Neural cell (in vitro differentiated cells): ENCODE measurements at regions not wholly inside any gene's neighbourhood (a gene's known extent, or its start where the extent isn't known, plus 50 kb on each side); places are given as distances from the start of the nearest gene placed in this dataset.

Source experiments
- H2AFZ ChIP-seq: fragments of 200-600, 300-800 bp; sonication (generic), shearing (Covaris generic); 2 replicates; pipeline ENCODE4 v1.6.0; 2014; ENCODE audit warnings: low read depth, mild to moderate bottlenecking, antibody characterized with exemption, low read length, moderate library complexity
- H3F3A ChIP-seq: fragments of 200-600 bp; shearing (Covaris generic); 2 replicates; pipeline ENCODE4 v1.6.1; 2016; ENCODE audit warnings: mild to moderate bottlenecking, moderate library complexity, mixed read lengths, antibody characterized with exemption, low read length; ENCODE audit not compliant: insufficient read depth, poor library complexity, severe bottlenecking
- H3K27ac ChIP-seq: fragments of 200-600, 300-800 bp; sonication (generic), shearing (Covaris generic); 2 replicates; pipeline ENCODE4 v1.5.1; 2014; ENCODE audit warnings: mild to moderate bottlenecking, low read length, moderate library complexity
- H3K27me3 ChIP-seq: fragments of 300-800, 200-600 bp; sonication (generic), shearing (Covaris generic); 2 replicates; pipeline ENCODE4 v1.6.0; 2014; ENCODE audit warnings: mild to moderate bottlenecking, low read depth, low read length, moderate library complexity; ENCODE audit not compliant: insufficient read depth
- H3K36me3 ChIP-seq: fragments of 300-800, 200-600 bp; sonication (generic), shearing (Covaris generic); 2 replicates; pipeline ENCODE4 v1.5.1; 2014; ENCODE audit warnings: mild to moderate bottlenecking, antibody characterized with exemption, low read length, moderate library complexity; ENCODE audit not compliant: insufficient read depth
- H3K4me2 ChIP-seq: fragments of 300-800, 200-600 bp; sonication (generic), shearing (Covaris generic); 2 replicates; pipeline ENCODE4 v1.6.0; 2014; ENCODE audit warnings: mild to moderate bottlenecking, low read length
- H3K4me3 ChIP-seq: fragments of 300-800, 200-600 bp; sonication (generic), shearing (Covaris generic); 2 replicates; pipeline ENCODE4 v1.5.1; 2014; ENCODE audit warnings: mild to moderate bottlenecking, low read length, moderate library complexity
- H3K79me2 ChIP-seq: fragments of 200-600 bp; shearing (Covaris generic); replicated peaks from 2 replicates; pipeline ENCODE4 v1.6.0; 2014; ENCODE audit warnings: mild to moderate bottlenecking, low read length, moderate library complexity; ENCODE audit not compliant: insufficient read depth
- H3K9ac ChIP-seq: fragments of 300-800, 200-600 bp; sonication (generic), shearing (Covaris generic); 2 replicates; pipeline ENCODE4 v1.6.1; 2016; ENCODE audit warnings: mild to moderate bottlenecking, low read length, mixed read lengths
- H3K9me2 ChIP-seq: fragments of 200-600 bp; shearing (Covaris generic); 2 replicates; pipeline ENCODE4 v1.6.1; 2016; ENCODE audit warnings: mild to moderate bottlenecking, low read length, mixed read lengths; ENCODE audit not compliant: insufficient read depth
- H3K9me3 ChIP-seq: fragments of 200-600, 300-800 bp; sonication (generic), shearing (Covaris generic); 2 replicates; pipeline ENCODE4 v1.6.1; 2016; ENCODE audit warnings: mild to moderate bottlenecking, mixed run types, low read length, moderate library complexity, mixed read lengths
- H4K20me1 ChIP-seq: fragments of 200-600 bp; shearing (Covaris generic); 2 replicates; pipeline ENCODE4 v1.6.1; 2016; ENCODE audit warnings: mild to moderate bottlenecking, mixed run types; ENCODE audit not compliant: insufficient read depth
- CTCF ChIP-seq: fragments of 450-650 bp; IDR thresholded peaks from 2 replicates; pipeline ENCODE4 v1.5.1; 2014; ENCODE audit warnings: antibody characterized with exemption, mild to moderate bottlenecking, moderate library complexity; ENCODE audit not compliant: poor library complexity, severe bottlenecking
- EP300 ChIP-seq: fragments of 450-650 bp; conservative IDR thresholded peaks from 2 replicates; pipeline ENCODE4 v1.6.1; 2014; ENCODE audit warnings: antibody characterized with exemption, mild to moderate bottlenecking, moderate library complexity; ENCODE audit not compliant: poor library complexity, severe bottlenecking
- EZH2 ChIP-seq: fragments of 200-600, 300-800 bp; shearing (Covaris generic), sonication (generic); IDR thresholded peaks from 2 replicates; pipeline ENCODE4 v1.6.1; 2014; ENCODE audit warnings: antibody characterized with exemption, low read length, borderline replicate concordance, mild to moderate bottlenecking; ENCODE audit not compliant: insufficient read depth, poor library complexity, severe bottlenecking
- MXI1 ChIP-seq: fragments of 450-650 bp; conservative IDR thresholded peaks from 2 replicates; pipeline ENCODE4 v1.6.1; 2014; ENCODE audit warnings: antibody characterized with exemption, mild to moderate bottlenecking; ENCODE audit not compliant: poor library complexity, severe bottlenecking
- POLR2AphosphoS5 ChIP-seq: IDR thresholded peaks from 2 replicates; pipeline ENCODE4 v1.6.1; 2012
- RAD21 ChIP-seq: fragments of 450-650 bp; conservative IDR thresholded peaks from 2 replicates; pipeline ENCODE4 v1.6.1; 2014; ENCODE audit warnings: antibody characterized with exemption, mild to moderate bottlenecking, moderate library complexity
- SMC3 ChIP-seq: fragments of 450-650 bp; conservative IDR thresholded peaks from 2 replicates; pipeline ENCODE4 v1.6.1; 2014; ENCODE audit warnings: antibody characterized with exemption, mild to moderate bottlenecking, moderate library complexity; ENCODE audit not compliant: poor library complexity
- TAF1 ChIP-seq: IDR thresholded peaks from 2 replicates; pipeline ENCODE4 v1.6.1; 2012; ENCODE audit warnings: low read depth
- TF ChIP-seq, protein P1 (sequence below): IDR thresholded peaks from 2 replicates; pipeline ENCODE4 v1.6.1; 2012; ENCODE audit warnings: borderline replicate concordance

GRCh38 chr9:708182-708550, 133.3 kb upstream of the DMRT1 start:
- Histone ChIP-seq H3K9me2 (no peaks in the 10 kb centered on the region), H3F3A (no peaks in the 10 kb centered on the region), H3K27ac (no peak overlapping the region), H3K79me2 (no peaks in the 10 kb centered on the region), H3K9ac (no peak overlapping the region), H3K4me3 (no peak overlapping the region), H3K9me3 (no peaks in the 10 kb centered on the region), H2AFZ (no peak overlapping the region), H3K36me3 (no peaks in the 10 kb centered on the region), H3K4me2 (no peak overlapping the region), H4K20me1 (no peaks in the 10 kb centered on the region), H3K27me3 (no peaks in the 10 kb centered on the region)
- TF ChIP-seq, protein P1, sequence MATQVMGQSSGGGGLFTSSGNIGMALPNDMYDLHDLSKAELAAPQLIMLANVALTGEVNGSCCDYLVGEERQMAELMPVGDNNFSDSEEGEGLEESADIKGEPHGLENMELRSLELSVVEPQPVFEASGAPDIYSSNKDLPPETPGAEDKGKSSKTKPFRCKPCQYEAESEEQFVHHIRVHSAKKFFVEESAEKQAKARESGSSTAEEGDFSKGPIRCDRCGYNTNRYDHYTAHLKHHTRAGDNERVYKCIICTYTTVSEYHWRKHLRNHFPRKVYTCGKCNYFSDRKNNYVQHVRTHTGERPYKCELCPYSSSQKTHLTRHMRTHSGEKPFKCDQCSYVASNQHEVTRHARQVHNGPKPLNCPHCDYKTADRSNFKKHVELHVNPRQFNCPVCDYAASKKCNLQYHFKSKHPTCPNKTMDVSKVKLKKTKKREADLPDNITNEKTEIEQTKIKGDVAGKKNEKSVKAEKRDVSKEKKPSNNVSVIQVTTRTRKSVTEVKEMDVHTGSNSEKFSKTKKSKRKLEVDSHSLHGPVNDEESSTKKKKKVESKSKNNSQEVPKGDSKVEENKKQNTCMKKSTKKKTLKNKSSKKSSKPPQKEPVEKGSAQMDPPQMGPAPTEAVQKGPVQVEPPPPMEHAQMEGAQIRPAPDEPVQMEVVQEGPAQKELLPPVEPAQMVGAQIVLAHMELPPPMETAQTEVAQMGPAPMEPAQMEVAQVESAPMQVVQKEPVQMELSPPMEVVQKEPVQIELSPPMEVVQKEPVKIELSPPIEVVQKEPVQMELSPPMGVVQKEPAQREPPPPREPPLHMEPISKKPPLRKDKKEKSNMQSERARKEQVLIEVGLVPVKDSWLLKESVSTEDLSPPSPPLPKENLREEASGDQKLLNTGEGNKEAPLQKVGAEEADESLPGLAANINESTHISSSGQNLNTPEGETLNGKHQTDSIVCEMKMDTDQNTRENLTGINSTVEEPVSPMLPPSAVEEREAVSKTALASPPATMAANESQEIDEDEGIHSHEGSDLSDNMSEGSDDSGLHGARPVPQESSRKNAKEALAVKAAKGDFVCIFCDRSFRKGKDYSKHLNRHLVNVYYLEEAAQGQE = no peak
- TF ChIP-seq CTCF (no peak), POLR2AphosphoS5 (no peak), EZH2 (no peak), RAD21 (no peak), EP300 (no peak), SMC3 (no peak), MXI1 (no peak), TAF1 (no peak)

- Histone ChIP-seq H3K4me3 (no peak overlapping the region), H3K9ac (no peak overlapping the region), H4K20me1 (no peaks in the 10 kb centered on the region), H3K9me2 (no peaks in the 10 kb centered on the region), H3K27ac (no peak overlapping the region), H3K79me2 (no peaks in the 10 kb centered on the region), H3K27me3 (no peaks in the 10 kb centered on the region), H3F3A (no peaks in the 10 kb centered on the region), H2AFZ (no peak overlapping the region), H3K36me3 (no peaks in the 10 kb centered on the region), H3K4me2 (no peak overlapping the region), H3K9me3 (no peaks in the 10 kb centered on the region)
- TF ChIP-seq POLR2AphosphoS5 (no peak), CTCF (no peak), RAD21 (no peak), MXI1 (no peak), SMC3 (no peak), EP300 (no peak), EZH2 (no peak), TAF1 (no peak)
- TF ChIP-seq, protein P1 = no peak
Observed at GRCh38 chr9:708551-709432, 132.7 kb upstream of the DMRT1 start.
